ENCODE measurements at regions not wholly inside any gene's neighbourhood (a gene's known extent, or its start where the extent isn't known, plus 50 kb on each side); places are given as distances from the start of the nearest gene placed in this dataset.
"Not testable (repeated sequence)": the region's sequence is repeated elsewhere in the genome, so short reads cannot be mapped to it uniquely, and the experiment has no call there.

- Histone ChIP-seq H3K27me3 (ENCODE audit: insufficient read depth) (no peaks in the 10 kb centered on the region), H3F3A (replicated peaks; ENCODE audit: insufficient read depth) (no peaks in the 10 kb centered on the region), H3K4me3 (ENCODE audit: low read depth in 2 of 2, low read length in 1 of 2) (no peak overlapping the region), H4K20me1 (ENCODE audit: insufficient read depth) (no peaks in the 10 kb centered on the region), H3K9me2 (no peaks in the 10 kb centered on the region), H3K4me2 (no peak overlapping the region), H2AFZ (ENCODE audit: low read depth) (no peak overlapping the region), H3K79me2 (ENCODE audit: insufficient read depth) (no peaks in the 10 kb centered on the region), H3K9ac (no peak overlapping the region), H3K9me3 (no peaks in the 10 kb centered on the region), H3K27ac (ENCODE audit: low read depth in 2 of 2, low read length in 1 of 2) (no peak overlapping the region), H3K4me1 (ENCODE audit: control insufficient read depth in 1 of 2, insufficient read depth in 2 of 2, low read depth in 1 of 2, low read length in 1 of 2) (no peaks in the 10 kb centered on the region), H3K36me3 (replicated peaks in 1 of 2; ENCODE audit: control insufficient read depth in 1 of 2, insufficient read depth in 2 of 2, low read length in 1 of 2) (no peaks in the 10 kb centered on the region)
- 10% methylated on average over 2 of the region's 2 CpGs for WGBS (ENCODE audit: low lambda C conversion rate)
- CTCF ChIA-PET: no interaction called here
- POLR2A ChIA-PET: no interaction called here
- DNase-seq: no peak
- TF ChIP-seq EP300 (IDR thresholded peaks at IDR 0.05; ENCODE audit: borderline replicate concordance in 1 of 2, low read depth in 1 of 2, low read length in 1 of 2) (no peak), FOSL2 (IDR thresholded peaks at IDR 0.05; ENCODE audit: borderline replicate concordance, low read depth) (no peak), SIN3A (IDR thresholded peaks at IDR 0.05; ENCODE audit: borderline replicate concordance, low read depth, low read length) (no peak), NRF1 (IDR thresholded peaks at IDR 0.05; ENCODE audit: low read depth, low read length) (no peak), GABPA (IDR thresholded peaks at IDR 0.05; ENCODE audit: low read depth) (no peak), RFX5 (IDR thresholded peaks at IDR 0.05; ENCODE audit: low read length) (no peak), SMC3 (IDR thresholded peaks at IDR 0.05; ENCODE audit: low read depth, low read length) (no peak), FOXJ3 (CRISPR knock-in tag; IDR thresholded peaks at IDR 0.05) (no peak), RXRA (IDR thresholded peaks at IDR 0.05; ENCODE audit: borderline replicate concordance, low read depth) (no peak), YY1 (IDR thresholded peaks at IDR 0.05; ENCODE audit: low read depth) (no peak)
- TF ChIP-seq, protein P1, sequence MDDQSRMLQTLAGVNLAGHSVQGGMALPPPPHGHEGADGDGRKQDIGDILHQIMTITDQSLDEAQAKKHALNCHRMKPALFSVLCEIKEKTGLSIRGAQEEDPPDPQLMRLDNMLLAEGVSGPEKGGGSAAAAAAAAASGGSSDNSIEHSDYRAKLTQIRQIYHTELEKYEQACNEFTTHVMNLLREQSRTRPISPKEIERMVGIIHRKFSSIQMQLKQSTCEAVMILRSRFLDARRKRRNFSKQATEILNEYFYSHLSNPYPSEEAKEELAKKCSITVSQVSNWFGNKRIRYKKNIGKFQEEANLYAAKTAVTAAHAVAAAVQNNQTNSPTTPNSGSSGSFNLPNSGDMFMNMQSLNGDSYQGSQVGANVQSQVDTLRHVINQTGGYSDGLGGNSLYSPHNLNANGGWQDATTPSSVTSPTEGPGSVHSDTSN (IDR thresholded peaks at IDR 0.05): no peak
Observed at GRCh38 chr4:57719456-57719855, 609.3 kb upstream of the IGFBP7 start.

DNA sequence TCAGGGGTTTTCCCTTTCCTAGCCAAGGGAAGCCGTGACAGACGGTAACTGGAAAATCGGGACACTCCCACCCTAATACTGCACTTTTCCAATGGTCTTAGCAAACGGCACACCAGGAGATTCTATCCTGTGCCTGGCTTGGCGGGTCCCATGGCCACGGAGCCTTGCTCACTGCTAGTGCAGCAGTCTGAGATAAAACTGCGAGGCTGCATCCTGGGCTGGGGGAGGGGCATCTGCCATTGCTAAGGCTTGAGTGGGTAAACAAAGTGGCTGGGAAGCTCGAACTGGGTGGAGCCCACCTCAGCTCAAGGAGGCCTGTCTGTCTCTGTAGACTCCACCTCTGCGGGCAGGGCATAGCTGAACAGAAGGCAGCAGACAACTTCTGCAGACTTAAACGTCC lies 604.1 kb upstream of the IGFBP7 start:
- H3K4me3 ChIP-seq (ENCODE audit: low read depth in 2 of 2, low read length in 1 of 2); H3K4me1 ChIP-seq (ENCODE audit: control insufficient read depth in 1 of 2, insufficient read depth in 2 of 2, low read depth in 1 of 2, low read length in 1 of 2); H3K27me3 ChIP-seq (ENCODE audit: insufficient read depth); H3K9me2 ChIP-seq; DNase-seq; H3K9ac ChIP-seq; H3K9me3 ChIP-seq; H3F3A ChIP-seq (replicated peaks; ENCODE audit: insufficient read depth); H3K79me2 ChIP-seq (ENCODE audit: insufficient read depth); H3K36me3 ChIP-seq (replicated peaks in 1 of 2; ENCODE audit: control insufficient read depth in 1 of 2, insufficient read depth in 2 of 2, low read length in 1 of 2); CTCF ChIA-PET; H3K4me2 ChIP-seq; H4K20me1 ChIP-seq (ENCODE audit: insufficient read depth); H3K27ac ChIP-seq (ENCODE audit: low read depth in 2 of 2, low read length in 1 of 2); H2AFZ ChIP-seq (ENCODE audit: low read depth); POLR2A ChIA-PET: not testable (repeated sequence)
- WGBS (ENCODE audit: low lambda C conversion rate): 35% methylated on average over 7 of the region's 10 CpGs

GRCh38 chr4:57710053-57710452 lies 599.9 kb upstream of the IGFBP7 start:
- Histone ChIP-seq H3K4me3 (ENCODE audit: low read depth in 2 of 2, low read length in 1 of 2) (no peak overlapping the region), H3K9me3 (no peaks in the 10 kb centered on the region), H3F3A (replicated peaks; ENCODE audit: insufficient read depth) (no peaks in the 10 kb centered on the region), H3K27ac (ENCODE audit: low read depth in 2 of 2, low read length in 1 of 2) (no peak overlapping the region), H3K4me1 (ENCODE audit: control insufficient read depth in 1 of 2, insufficient read depth in 2 of 2, low read depth in 1 of 2, low read length in 1 of 2) (no peaks in the 10 kb centered on the region), H3K9ac (no peak overlapping the region), H2AFZ (ENCODE audit: low read depth) (no peak overlapping the region), H4K20me1 (ENCODE audit: insufficient read depth) (no peaks in the 10 kb centered on the region), H3K27me3 (ENCODE audit: insufficient read depth) (no peaks in the 10 kb centered on the region), H3K79me2 (ENCODE audit: insufficient read depth) (no peaks in the 10 kb centered on the region), H3K36me3 (replicated peaks in 1 of 2; ENCODE audit: control insufficient read depth in 1 of 2, insufficient read depth in 2 of 2, low read length in 1 of 2) (no peaks in the 10 kb centered on the region), H3K9me2 (no peaks in the 10 kb centered on the region), H3K4me2 (no peak overlapping the region)
- POLR2A ChIA-PET: no interaction called here
- CTCF ChIA-PET: interaction anchor here (0.7 kb wide), 1 partner anchor 23 kb away, joined by 4 read pairs; no protein-coding TSS in a partner anchor
- DNase-seq: no peak
- WGBS (ENCODE audit: low lambda C conversion rate): 57% methylated on average over 2 of the region's 2 CpGs
- no peak for TF ChIP-seq RCOR1 (IDR thresholded peaks at IDR 0.05; ENCODE audit: low read length)
- TF ChIP-seq MXI1 (IDR thresholded peaks at IDR 0.05; ENCODE audit: low read depth, low read length): no peak

Data from SK-N-SH (cell line).